ENCODE measurements at regions not wholly inside any gene's neighbourhood (a gene's known extent, or its start where the extent isn't known, plus 50 kb on each side); places are given as distances from the start of the nearest gene placed in this dataset.

- TF ChIP-seq CTCF (IDR thresholded peaks at IDR 0.05): no peak
These were observed 133.6 kb upstream of the SGK1 start for GRCh38 chr6:134451529-134451928.

DNA sequence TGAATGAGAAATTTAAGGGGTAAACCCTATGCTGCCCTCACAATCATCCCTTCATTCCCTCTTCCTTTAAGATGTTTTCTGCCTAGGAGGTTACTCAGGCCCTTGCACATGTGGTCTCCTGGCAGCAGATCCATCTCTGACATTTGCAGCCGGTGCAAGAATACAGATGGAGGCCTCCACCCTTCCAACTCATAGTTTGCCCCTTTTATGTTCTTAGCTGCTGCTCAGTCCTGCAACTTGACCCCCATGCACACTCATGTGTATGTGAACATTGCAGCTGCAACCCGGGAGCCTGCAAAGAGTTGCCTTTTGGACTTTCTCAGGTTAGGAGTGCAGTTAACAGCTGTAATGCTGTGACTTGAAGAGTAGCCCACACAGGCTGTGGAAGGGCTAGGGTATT lies 131.9 kb upstream of the SGK1 start:
- no peak for TF ChIP-seq CTCF (IDR thresholded peaks at IDR 0.05)

DNA sequence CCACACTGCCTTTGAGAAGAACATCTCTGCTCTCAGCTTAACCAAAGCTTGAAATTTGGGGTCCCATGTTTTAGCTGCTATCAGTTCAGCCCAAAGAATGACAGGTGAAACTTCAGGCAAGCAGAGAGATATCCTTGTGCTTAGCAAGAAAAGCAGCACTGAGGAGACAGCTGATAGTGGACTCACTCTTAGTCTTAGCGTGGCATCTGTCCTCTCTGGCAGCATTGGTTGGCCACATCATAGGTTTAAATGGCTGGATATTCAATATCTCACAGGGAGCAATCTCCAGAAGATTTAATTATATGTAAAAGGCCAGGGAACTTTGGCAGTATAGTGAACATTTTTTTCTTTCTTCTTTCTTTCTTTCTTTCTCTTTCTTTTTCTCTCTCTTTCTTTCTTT lies 131.1 kb upstream of the SGK1 start:
- no peak for TF ChIP-seq CTCF (IDR thresholded peaks at IDR 0.05)

GRCh38 chr6:134447883-134448387 lies 130.0 kb upstream of the SGK1 start:
- no peak for TF ChIP-seq CTCF (IDR thresholded peaks at IDR 0.05)

DNA sequence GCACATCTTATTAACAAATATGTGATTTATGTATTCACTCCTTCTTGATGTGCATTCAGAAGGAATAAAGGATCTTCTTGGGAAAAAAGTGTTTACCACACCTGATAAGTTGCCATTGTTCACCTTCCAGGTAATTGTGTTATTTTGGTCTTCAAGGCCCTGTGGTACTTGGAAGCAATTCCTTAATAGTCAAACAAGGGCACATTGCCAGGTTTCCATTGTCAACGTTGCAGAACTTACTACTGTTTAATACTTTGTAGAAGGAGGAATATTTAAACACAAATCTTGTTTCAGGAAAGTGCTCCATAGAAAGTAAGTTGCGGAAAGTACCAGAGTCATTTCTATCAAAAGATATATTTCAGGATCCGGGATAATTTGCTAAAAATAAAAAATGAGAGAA lies 129.5 kb upstream of the SGK1 start:
- no peak for TF ChIP-seq CTCF (IDR thresholded peaks at IDR 0.05)

DNA sequence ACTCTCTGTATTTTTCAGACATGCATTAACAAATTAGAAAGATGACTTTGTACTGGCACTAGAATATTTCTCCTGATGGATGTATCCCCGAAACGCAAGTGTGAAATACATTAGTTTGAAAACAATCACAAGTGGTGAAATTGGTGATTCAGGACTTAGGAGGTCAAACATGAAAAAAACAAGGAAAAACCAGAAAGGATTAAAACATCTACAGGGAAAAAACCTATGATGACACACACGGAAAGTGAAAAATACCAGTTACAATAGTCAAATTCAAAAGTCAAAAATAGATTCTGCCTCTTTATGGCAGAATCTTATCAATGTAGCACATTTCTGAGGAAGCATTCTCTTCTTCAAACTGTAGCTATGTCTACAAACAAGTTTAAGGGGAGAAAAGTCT lies 129.0 kb upstream of the SGK1 start:
- TF ChIP-seq CTCF (IDR thresholded peaks at IDR 0.05): no peak

GRCh38 chr6:134446218-134446848 lies 128.4 kb upstream of the SGK1 start:
- no peak for TF ChIP-seq CTCF (IDR thresholded peaks at IDR 0.05)

- TF ChIP-seq CTCF (IDR thresholded peaks at IDR 0.05): no peak
These were observed 125.1 kb upstream of the SGK1 start for GRCh38 chr6:134443009-134443408.

Measured in LNCAP (cell line).